NCI-H82 treated with DMSO at 0.1 percent for 48 hours (cell line): ENCODE measurements at regions not wholly inside any gene's neighbourhood (a gene's known extent, or its start where the extent isn't known, plus 50 kb on each side); places are given as distances from the start of the nearest gene placed in this dataset.

Experiments used
- DNase-seq: peaks from one replicate; lab custom pipeline; 2025; ENCODE audit not compliant: unreplicated experiment; lab: John Stamatoyannopoulos, UW

- no peak for DNase-seq
These were observed 54.9 kb downstream of the MAGEB17 start for GRCh38 chrX:16222151-16222550.

GRCh38 chrX:16223385-16223784, 56.1 kb downstream of the MAGEB17 start:
- DNase-seq: no peak

GRCh38 chrX:16239211-16239610, 71.9 kb downstream of the MAGEB17 start:
- DNase-seq: no peak

GRCh38 chrX:16240231-16240905, 73.1 kb downstream of the MAGEB17 start:
- no peak for DNase-seq

- no peak for DNase-seq
These were observed 73.7 kb downstream of the MAGEB17 start for GRCh38 chrX:16240968-16241367.

- no peak for DNase-seq
These were observed 83.0 kb downstream of the MAGEB17 start for GRCh38 chrX:16250296-16250695.

- no peak for DNase-seq
These were observed 84.5 kb downstream of the MAGEB17 start for GRCh38 chrX:16251782-16252181.

- no peak for DNase-seq
These were observed 91.6 kb downstream of the MAGEB17 start for GRCh38 chrX:16258882-16259281.

GRCh38 chrX:16267431-16267830, 100.2 kb downstream of the MAGEB17 start:
- DNase-seq: no peak

GRCh38 chrX:16268206-16268605, 100.9 kb downstream of the MAGEB17 start:
- DNase-seq: no peak

- DNase-seq: no peak
These were observed 111.6 kb downstream of the MAGEB17 start for GRCh38 chrX:16278927-16279326.

GRCh38 chrX:16282209-16282608, 114.9 kb downstream of the MAGEB17 start:
- no peak for DNase-seq

GRCh38 chrX:16284842-16285241, 117.6 kb downstream of the MAGEB17 start:
- no peak for DNase-seq

- DNase-seq: no peak
These were observed 123.7 kb downstream of the MAGEB17 start for GRCh38 chrX:16290997-16291396.

- DNase-seq: no peak
These were observed 133.6 kb downstream of the MAGEB17 start for GRCh38 chrX:16300831-16301230.

GRCh38 chrX:16304751-16305150, 137.5 kb downstream of the MAGEB17 start:
- DNase-seq: no peak

- DNase-seq: no peak
These were observed 137.9 kb downstream of the MAGEB17 start for GRCh38 chrX:16305187-16305586.

- no peak for DNase-seq
These were observed 140.7 kb downstream of the MAGEB17 start for GRCh38 chrX:16307950-16308349.

- DNase-seq: no peak
These were observed 141.5 kb downstream of the MAGEB17 start for GRCh38 chrX:16308773-16309172.

- no peak for DNase-seq
These were observed 143.0 kb downstream of the MAGEB17 start for GRCh38 chrX:16310326-16310725.

GRCh38 chrX:16311671-16312070, 144.4 kb downstream of the MAGEB17 start:
- no peak for DNase-seq

GRCh38 chrX:16312761-16313623, 145.7 kb downstream of the MAGEB17 start:
- DNase-seq: no peak
